PC-9 (cell line): ENCODE measurements at regions not wholly inside any gene's neighbourhood (a gene's known extent, or its start where the extent isn't known, plus 50 kb on each side); places are given as distances from the start of the nearest gene placed in this dataset.

Experiments used
- CTCF ChIP-seq: fragments of 200-600 bp; sonication (generic); conservative IDR thresholded peaks from 2 replicates; pipeline ENCODE4 v1.6.1; 2017; ENCODE audit warnings: mixed run types, antibody characterized with exemption, mild to moderate bottlenecking, moderate library complexity
- EZH2 ChIP-seq: fragments of 200-600 bp; sonication (generic); IDR thresholded peaks from 2 replicates; pipeline ENCODE4 v1.8.0; 2017; ENCODE audit warnings: antibody characterized with exemption, low read depth

- TF ChIP-seq EZH2 (no peak), CTCF (no peak)
These were observed 81.7 kb downstream of the FAM217A start for GRCh38 chr6:3997177-3997770.
